C4-2B (cell line): ENCODE measurements at regions not wholly inside any gene's neighbourhood (a gene's known extent, or its start where the extent isn't known, plus 50 kb on each side); places are given as distances from the start of the nearest gene placed in this dataset.

ENCODE experiments used
- CTCF ChIP-seq: fragments of 450-650 bp; conservative IDR thresholded peaks from 2 replicates; pipeline ENCODE4 v1.5.1; 2017; ENCODE audit warnings: mild to moderate bottlenecking
- ZFX ChIP-seq: fragments of 450-650 bp; IDR thresholded peaks from 2 replicates; pipeline ENCODE4 v1.6.1; 2017

- TF ChIP-seq CTCF (no peak), ZFX (no peak)
These were observed 345.3 kb upstream of the ZFP64 start for GRCh38 chr20:52536841-52537400.
